ENCODE measurements at regions not wholly inside any gene's neighbourhood (a gene's known extent, or its start where the extent isn't known, plus 50 kb on each side); places are given as distances from the start of the nearest gene placed in this dataset.

DNA sequence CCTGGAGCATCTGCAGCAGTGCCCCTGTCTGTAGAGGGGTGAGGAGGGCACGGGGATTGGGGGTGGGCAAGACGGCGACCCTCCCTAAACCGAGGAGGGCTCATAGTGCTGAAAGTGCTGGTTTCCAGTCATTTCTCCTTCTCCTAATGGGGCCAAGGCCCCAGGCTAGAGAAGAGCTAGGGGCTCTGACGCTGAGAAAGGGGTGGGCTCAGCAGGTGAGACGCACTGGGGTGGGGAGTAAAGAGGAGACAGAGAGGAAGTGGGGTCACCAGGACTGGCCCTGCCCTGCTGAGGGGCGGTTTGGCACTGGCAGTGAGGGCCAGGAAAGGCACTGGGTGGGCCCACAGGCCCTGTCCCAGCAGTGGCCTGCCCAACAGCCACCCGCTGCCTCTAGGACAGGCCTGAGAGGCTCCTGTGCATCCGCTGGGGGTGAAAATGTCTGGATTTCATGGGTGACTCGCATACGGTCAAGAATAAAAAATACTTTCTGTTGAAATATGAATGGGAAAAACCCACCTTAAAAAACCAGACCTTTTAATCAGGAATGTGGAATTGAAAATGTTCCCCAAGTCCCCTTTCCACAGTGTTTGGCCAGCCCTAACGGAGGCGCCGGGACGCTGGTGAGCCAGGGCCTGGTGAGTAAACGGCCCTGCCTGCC, 122.4 kb upstream of the SMURF2 start:
- H3K4me3 ChIP-seq (ENCODE audit: low read depth in 2 of 2, low read length in 2 of 2), result no peak overlapping the region
- in situ Hi-C loops (cut with HindIII; ENCODE audit: low pct_unique_long_range_greater_than_20kb, low sequenced_read_pairs) (no loop called here), intact Hi-C loops (cut with micrococcal nuclease; ENCODE audit: unreplicated experiment) (no loop called here)
- no peaks in the 10 kb centered on the region for H3K4me1 ChIP-seq (ENCODE audit: control insufficient read depth, insufficient read depth, low read length)
- ATAC-seq (no peak), DNase-seq (ENCODE audit: low read depth, low spot score) (no peak)
- CTCF ChIA-PET, result no interaction called here
- H3K27me3 ChIP-seq (ENCODE audit: control insufficient read depth, insufficient read depth, low read length), result no peaks in the 10 kb centered on the region
- no peaks in the 10 kb centered on the region for H3K9me3 ChIP-seq (ENCODE audit: control insufficient read depth, insufficient read depth, low read depth, low read length)
- POLR2A ChIA-PET, result no interaction called here
- no peaks in the 10 kb centered on the region for H3K36me3 ChIP-seq (ENCODE audit: control insufficient read depth, insufficient read depth, low read length)
- TF ChIP-seq, protein P1, sequence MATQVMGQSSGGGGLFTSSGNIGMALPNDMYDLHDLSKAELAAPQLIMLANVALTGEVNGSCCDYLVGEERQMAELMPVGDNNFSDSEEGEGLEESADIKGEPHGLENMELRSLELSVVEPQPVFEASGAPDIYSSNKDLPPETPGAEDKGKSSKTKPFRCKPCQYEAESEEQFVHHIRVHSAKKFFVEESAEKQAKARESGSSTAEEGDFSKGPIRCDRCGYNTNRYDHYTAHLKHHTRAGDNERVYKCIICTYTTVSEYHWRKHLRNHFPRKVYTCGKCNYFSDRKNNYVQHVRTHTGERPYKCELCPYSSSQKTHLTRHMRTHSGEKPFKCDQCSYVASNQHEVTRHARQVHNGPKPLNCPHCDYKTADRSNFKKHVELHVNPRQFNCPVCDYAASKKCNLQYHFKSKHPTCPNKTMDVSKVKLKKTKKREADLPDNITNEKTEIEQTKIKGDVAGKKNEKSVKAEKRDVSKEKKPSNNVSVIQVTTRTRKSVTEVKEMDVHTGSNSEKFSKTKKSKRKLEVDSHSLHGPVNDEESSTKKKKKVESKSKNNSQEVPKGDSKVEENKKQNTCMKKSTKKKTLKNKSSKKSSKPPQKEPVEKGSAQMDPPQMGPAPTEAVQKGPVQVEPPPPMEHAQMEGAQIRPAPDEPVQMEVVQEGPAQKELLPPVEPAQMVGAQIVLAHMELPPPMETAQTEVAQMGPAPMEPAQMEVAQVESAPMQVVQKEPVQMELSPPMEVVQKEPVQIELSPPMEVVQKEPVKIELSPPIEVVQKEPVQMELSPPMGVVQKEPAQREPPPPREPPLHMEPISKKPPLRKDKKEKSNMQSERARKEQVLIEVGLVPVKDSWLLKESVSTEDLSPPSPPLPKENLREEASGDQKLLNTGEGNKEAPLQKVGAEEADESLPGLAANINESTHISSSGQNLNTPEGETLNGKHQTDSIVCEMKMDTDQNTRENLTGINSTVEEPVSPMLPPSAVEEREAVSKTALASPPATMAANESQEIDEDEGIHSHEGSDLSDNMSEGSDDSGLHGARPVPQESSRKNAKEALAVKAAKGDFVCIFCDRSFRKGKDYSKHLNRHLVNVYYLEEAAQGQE (IDR thresholded peaks at IDR 0.05; ENCODE audit: insufficient read depth in 1 of 2, low read depth in 2 of 2, low read length in 1 of 2), result no peak
- TF ChIP-seq, protein P2, sequence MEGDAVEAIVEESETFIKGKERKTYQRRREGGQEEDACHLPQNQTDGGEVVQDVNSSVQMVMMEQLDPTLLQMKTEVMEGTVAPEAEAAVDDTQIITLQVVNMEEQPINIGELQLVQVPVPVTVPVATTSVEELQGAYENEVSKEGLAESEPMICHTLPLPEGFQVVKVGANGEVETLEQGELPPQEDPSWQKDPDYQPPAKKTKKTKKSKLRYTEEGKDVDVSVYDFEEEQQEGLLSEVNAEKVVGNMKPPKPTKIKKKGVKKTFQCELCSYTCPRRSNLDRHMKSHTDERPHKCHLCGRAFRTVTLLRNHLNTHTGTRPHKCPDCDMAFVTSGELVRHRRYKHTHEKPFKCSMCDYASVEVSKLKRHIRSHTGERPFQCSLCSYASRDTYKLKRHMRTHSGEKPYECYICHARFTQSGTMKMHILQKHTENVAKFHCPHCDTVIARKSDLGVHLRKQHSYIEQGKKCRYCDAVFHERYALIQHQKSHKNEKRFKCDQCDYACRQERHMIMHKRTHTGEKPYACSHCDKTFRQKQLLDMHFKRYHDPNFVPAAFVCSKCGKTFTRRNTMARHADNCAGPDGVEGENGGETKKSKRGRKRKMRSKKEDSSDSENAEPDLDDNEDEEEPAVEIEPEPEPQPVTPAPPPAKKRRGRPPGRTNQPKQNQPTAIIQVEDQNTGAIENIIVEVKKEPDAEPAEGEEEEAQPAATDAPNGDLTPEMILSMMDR (IDR thresholded peaks at IDR 0.05), result no peak
- no TSS peak for BruUV-seq (replicated peaks)
- H3K27ac ChIP-seq (ENCODE audit: low read length), result no peak overlapping the region

DNA sequence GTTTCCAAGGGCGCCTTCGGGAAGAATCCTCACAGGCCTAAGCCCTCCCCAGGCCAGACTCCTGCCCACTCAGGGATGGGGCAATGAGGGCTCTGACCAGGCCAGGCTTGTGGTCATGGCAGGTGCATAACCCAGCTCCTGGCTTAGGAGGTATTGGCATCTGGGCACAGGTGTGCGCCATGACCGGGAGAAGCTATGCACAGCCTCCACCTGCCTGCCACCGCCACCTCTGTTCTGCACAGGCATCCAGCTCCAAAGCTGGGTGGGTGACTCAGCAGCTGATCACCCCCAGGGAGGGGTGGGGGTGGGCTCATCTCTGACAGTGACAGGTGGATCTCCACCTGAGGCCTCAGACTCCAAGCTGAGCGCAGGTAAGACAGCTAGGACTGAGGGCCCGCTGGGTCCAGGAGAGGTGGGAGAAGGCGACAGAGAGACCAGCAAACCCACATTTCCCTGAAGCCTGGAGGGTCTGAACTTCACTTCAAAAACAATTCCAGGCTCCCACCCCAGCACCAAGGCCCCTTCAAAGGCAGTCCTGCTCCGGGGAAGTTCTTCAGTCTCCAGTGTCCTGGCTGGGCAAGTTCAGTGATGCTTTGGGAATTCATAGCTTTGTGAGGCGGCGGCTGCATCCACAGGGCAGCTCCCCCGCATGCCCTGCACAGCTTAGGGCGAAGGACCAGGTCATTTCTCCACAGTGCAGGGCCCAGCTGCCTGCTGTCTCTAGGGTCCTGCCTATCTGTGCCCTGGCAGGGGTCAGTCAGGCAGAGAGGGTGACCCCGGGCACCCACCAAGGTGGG, 121.6 kb upstream of the SMURF2 start:
- intact Hi-C loops (cut with micrococcal nuclease; ENCODE audit: unreplicated experiment) (no loop called here), in situ Hi-C loops (cut with HindIII; ENCODE audit: low pct_unique_long_range_greater_than_20kb, low sequenced_read_pairs) (no loop called here)
- CTCF ChIA-PET, result no interaction called here
- DNase-seq (ENCODE audit: low read depth, low spot score) (no peak), ATAC-seq (no peak)
- POLR2A ChIA-PET, result no interaction called here
- Histone ChIP-seq H3K4me3 (ENCODE audit: low read depth in 2 of 2, low read length in 2 of 2) (no peak overlapping the region), H3K9me3 (ENCODE audit: control insufficient read depth, insufficient read depth, low read depth, low read length) (no peaks in the 10 kb centered on the region), H3K4me1 (ENCODE audit: control insufficient read depth, insufficient read depth, low read length) (no peaks in the 10 kb centered on the region), H3K27me3 (ENCODE audit: control insufficient read depth, insufficient read depth, low read length) (no peaks in the 10 kb centered on the region), H3K27ac (ENCODE audit: low read length) (no peak overlapping the region), H3K36me3 (ENCODE audit: control insufficient read depth, insufficient read depth, low read length) (no peaks in the 10 kb centered on the region)
- TF ChIP-seq POLR2AphosphoS5 (IDR thresholded peaks at IDR 0.05; ENCODE audit: low read depth, low read length), result no peak
- BruUV-seq (replicated peaks), result no TSS peak

DNA sequence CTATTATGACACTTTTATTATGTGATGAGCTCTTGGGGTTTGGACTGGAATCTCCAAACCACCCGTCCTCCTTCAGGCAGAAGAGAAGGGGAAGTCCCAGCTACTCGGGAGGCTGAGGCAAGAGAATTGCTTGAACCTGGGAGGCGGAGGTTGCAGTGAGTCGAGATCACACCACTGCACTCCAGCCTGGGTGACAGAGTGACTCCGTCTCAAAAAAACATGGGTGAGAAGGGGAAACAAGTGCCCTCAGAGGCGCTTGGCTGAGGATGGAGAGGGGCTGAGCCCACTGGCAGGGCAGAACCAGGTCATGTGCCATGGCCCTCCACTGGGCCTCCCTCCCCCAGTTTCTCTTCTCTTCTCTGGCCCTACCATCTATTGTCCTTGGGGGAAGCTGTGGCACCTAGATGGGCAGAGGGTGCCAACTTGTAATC, 120.9 kb upstream of the SMURF2 start:
- H3K36me3 ChIP-seq (ENCODE audit: control insufficient read depth, insufficient read depth, low read length), result no peaks in the 10 kb centered on the region
- POLR2A ChIA-PET, result no interaction called here
- intact Hi-C loops (cut with micrococcal nuclease; ENCODE audit: unreplicated experiment) (no loop called here), in situ Hi-C loops (cut with HindIII; ENCODE audit: low pct_unique_long_range_greater_than_20kb, low sequenced_read_pairs) (no loop called here)
- BruUV-seq (replicated peaks), result no TSS peak
- no peak for TF ChIP-seq POLR2AphosphoS5 (IDR thresholded peaks at IDR 0.05; ENCODE audit: low read depth, low read length)
- TF ChIP-seq, protein P2 (IDR thresholded peaks at IDR 0.05), result no peak
- no peak for TF ChIP-seq TCF7L2 (IDR thresholded peaks at IDR 0.05; ENCODE audit: low read depth, low read length)
- TF ChIP-seq, protein P1 (IDR thresholded peaks at IDR 0.05; ENCODE audit: insufficient read depth in 1 of 2, low read depth in 2 of 2, low read length in 1 of 2), result no peak
- no peak for TF ChIP-seq SIN3A (IDR thresholded peaks at IDR 0.05; ENCODE audit: borderline replicate concordance, insufficient read depth, low read depth, low read length)
- H3K27me3 ChIP-seq (ENCODE audit: control insufficient read depth, insufficient read depth, low read length), result no peaks in the 10 kb centered on the region
- CTCF ChIA-PET, result no interaction called here
- DNase-seq (ENCODE audit: low read depth, low spot score), result no peak
- no peak for ATAC-seq
- H3K27ac ChIP-seq (ENCODE audit: low read length), result no peak overlapping the region
- no peak overlapping the region for H3K4me3 ChIP-seq (ENCODE audit: low read depth in 2 of 2, low read length in 2 of 2)
- H3K9me3 ChIP-seq (ENCODE audit: control insufficient read depth, insufficient read depth, low read depth, low read length), result no peaks in the 10 kb centered on the region
- no peaks in the 10 kb centered on the region for H3K4me1 ChIP-seq (ENCODE audit: control insufficient read depth, insufficient read depth, low read length)

Data from Panc1 (cell line).